Activated B cell treated with CpG ODN at 0.5 μM for 24 hours (primary cell): ENCODE measurements at regions not wholly inside any gene's neighbourhood (a gene's known extent, or its start where the extent isn't known, plus 50 kb on each side); places are given as distances from the start of the nearest gene placed in this dataset.

Source experiments
- ATAC-seq: fragments of 200-7000 bp; cut with Tn5 transposase; one replicate; pipeline ENCODE4 v1.10.0; 2021; ENCODE audit warnings: low read depth, mild to moderate bottlenecking, moderate library complexity
- CTCF ChIA-PET: fragments of 350-600 bp; sonication (Branson Sonifier 250); formaldehyde crosslinking; loops from one replicate; lab custom pipeline; 2021; ENCODE audit warnings: antibody characterized with exemption; lab: Charles Lee
- POLR2A ChIA-PET: fragments of 350-600 bp; sonication (Branson Sonifier 250); formaldehyde crosslinking; loops from one replicate; lab custom pipeline; 2021; ENCODE audit warnings: antibody characterized with exemption; lab: Charles Lee
- DNase-seq: peaks from one replicate; pipeline ENCODE4 v3.0.0; 2022
- H3K27ac Mint-ChIP-seq: one replicate; pipeline ENCODE4 v1.8.0; 2020; ENCODE audit warnings: mixed read lengths
- H3K27me3 Mint-ChIP-seq: one replicate; pipeline ENCODE4 v1.8.0; 2021; ENCODE audit warnings: mixed read lengths
- H3K36me3 Mint-ChIP-seq: one replicate; pipeline ENCODE4 v1.8.0; 2021; ENCODE audit warnings: low read depth, mixed read lengths
- H3K4me1 Mint-ChIP-seq: one replicate; pipeline ENCODE4 v1.8.0; 2021; ENCODE audit warnings: mixed read lengths
- H3K4me3 Mint-ChIP-seq: one replicate; pipeline ENCODE4 v1.8.0; 2020; ENCODE audit warnings: mild to moderate bottlenecking, mixed read lengths
- H3K9me3 Mint-ChIP-seq: one replicate; pipeline ENCODE4 v1.8.0; 2020; ENCODE audit warnings: mixed read lengths
- intact Hi-C: fragments of 100-400 bp; cut with micrococcal nuclease; formaldehyde crosslinking; loops from one replicate; pipeline ENCODE4 v1.15.1; 2024
- TF ChIP-seq, protein P1 (sequence below): fragments of 200-600 bp; IDR thresholded peaks from one replicate; pipeline ENCODE4 v1.8.0; 2022; ENCODE audit warnings: antibody characterized with exemption, mild to moderate bottlenecking

DNA sequence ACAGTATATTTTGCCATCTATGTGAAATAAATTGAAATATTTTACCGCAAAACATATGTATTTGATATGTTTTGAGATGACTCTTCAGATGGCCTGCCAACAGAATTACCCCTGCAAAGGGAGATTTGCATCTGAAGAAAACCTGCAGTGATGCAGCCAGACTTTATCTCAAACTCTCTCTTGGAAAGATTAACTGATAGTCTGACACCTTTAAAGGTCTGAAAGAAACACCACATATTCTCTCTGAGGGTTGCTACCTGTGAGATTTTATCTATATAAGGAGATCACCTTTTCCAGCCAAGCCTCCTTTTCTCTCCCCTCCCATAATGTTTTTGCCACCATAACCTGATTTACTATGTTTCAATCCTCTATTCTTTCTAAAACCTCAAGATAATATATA is 1106.3 kb upstream of the IGFBP7 start:
- DNase-seq (no peak), ATAC-seq (no peak)
- H3K36me3 Mint-ChIP-seq: no peaks in the 10 kb centered on the region
- TF ChIP-seq, protein P1, sequence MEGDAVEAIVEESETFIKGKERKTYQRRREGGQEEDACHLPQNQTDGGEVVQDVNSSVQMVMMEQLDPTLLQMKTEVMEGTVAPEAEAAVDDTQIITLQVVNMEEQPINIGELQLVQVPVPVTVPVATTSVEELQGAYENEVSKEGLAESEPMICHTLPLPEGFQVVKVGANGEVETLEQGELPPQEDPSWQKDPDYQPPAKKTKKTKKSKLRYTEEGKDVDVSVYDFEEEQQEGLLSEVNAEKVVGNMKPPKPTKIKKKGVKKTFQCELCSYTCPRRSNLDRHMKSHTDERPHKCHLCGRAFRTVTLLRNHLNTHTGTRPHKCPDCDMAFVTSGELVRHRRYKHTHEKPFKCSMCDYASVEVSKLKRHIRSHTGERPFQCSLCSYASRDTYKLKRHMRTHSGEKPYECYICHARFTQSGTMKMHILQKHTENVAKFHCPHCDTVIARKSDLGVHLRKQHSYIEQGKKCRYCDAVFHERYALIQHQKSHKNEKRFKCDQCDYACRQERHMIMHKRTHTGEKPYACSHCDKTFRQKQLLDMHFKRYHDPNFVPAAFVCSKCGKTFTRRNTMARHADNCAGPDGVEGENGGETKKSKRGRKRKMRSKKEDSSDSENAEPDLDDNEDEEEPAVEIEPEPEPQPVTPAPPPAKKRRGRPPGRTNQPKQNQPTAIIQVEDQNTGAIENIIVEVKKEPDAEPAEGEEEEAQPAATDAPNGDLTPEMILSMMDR: no peak
- intact Hi-C loops: no loop called here
- no peaks in the 10 kb centered on the region for H3K4me1 Mint-ChIP-seq
- POLR2A ChIA-PET: no interaction called here
- CTCF ChIA-PET: no interaction called here
- H3K4me3 Mint-ChIP-seq: no peak overlapping the region
- H3K9me3 Mint-ChIP-seq: peaks cover 11% of the 10 kb centered on the region
- H3K27me3 Mint-ChIP-seq: no peaks in the 10 kb centered on the region
- H3K27ac Mint-ChIP-seq: no peak overlapping the region

DNA sequence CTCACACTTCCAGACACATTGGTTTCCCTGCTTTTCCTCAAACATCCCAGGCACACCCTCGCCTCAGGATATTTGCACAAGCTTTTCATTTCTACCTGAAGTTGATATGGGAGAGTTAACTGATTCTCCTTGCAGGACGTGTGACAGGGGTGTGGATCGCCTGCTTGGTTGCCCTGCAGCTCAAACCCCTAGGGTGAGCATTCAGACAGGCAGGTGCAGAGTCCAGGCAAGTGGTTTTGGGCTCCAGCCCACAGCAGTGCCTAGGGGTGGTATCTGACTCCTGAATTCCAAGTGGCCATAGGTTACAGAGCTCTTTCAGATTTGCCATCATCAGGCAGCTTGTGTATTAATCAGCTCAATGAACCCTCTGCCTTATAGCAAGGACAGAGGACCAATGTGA is 1104.2 kb upstream of the IGFBP7 start:
- CTCF ChIA-PET: no interaction called here
- intact Hi-C loops: no loop called here
- POLR2A ChIA-PET: no interaction called here
- ATAC-seq: no peak
- TF ChIP-seq, protein P1: no peak
- DNase-seq: no peak
- no peaks in the 10 kb centered on the region for H3K36me3 Mint-ChIP-seq
- no peak overlapping the region for H3K4me3 Mint-ChIP-seq
- no peaks in the 10 kb centered on the region for H3K27me3 Mint-ChIP-seq
- no peaks in the 10 kb centered on the region for H3K4me1 Mint-ChIP-seq
- no peak overlapping the region for H3K27ac Mint-ChIP-seq
- H3K9me3 Mint-ChIP-seq: peaks cover 11% of the 10 kb centered on the region

DNA sequence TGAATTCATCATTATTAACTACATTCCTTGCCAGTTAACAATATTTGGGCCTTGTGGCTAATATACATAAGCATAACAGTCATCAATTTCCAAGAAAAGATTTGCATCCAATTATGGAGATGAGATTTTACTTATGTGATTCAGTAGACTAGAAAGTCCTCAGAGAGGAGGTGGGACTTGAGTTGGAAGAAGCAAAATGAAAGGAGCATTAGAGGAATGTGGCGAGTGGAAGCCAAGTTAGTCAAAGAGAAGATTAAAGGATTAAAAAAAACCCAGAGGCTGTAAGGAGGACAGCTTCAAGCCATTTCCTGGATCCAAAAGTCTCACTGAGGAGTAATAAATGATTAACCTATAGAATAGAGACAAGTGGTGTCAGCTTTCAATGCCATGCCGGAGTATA is 1099.4 kb upstream of the IGFBP7 start:
- ATAC-seq: no peak
- H3K9me3 Mint-ChIP-seq: peaks cover 9% of the 10 kb centered on the region
- intact Hi-C loops: no loop called here
- H3K4me3 Mint-ChIP-seq: no peak overlapping the region
- CTCF ChIA-PET: no interaction called here
- TF ChIP-seq, protein P1: no peak
- no peaks in the 10 kb centered on the region for H3K4me1 Mint-ChIP-seq
- no peaks in the 10 kb centered on the region for H3K36me3 Mint-ChIP-seq
- POLR2A ChIA-PET: no interaction called here
- H3K27ac Mint-ChIP-seq: no peak overlapping the region
- H3K27me3 Mint-ChIP-seq: no peaks in the 10 kb centered on the region
- no peak for DNase-seq

DNA sequence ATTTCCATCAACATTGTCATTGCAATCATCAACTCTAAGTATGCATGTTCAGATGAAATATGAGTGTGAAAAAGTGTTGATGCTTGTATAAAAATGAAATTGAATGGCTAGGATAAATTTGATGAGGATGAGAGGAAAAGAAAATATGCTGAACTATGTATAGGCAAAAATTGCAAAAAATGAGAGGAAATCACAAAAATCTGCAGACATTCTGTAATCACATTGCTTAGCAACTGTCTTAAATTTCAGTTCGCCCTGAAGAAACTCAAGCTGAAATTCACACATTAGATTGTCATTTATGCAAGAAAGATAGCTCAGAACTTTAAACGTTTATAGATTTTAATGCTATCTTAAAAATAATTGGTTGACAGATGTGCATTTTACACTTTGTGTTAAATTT is 1098.8 kb upstream of the IGFBP7 start:
- Mint-ChIP-seq H3K9me3 (peaks cover 7% of the 10 kb centered on the region), H3K4me3 (no peak overlapping the region), H3K36me3 (no peaks in the 10 kb centered on the region), H3K27ac (no peak overlapping the region), H3K4me1 (no peaks in the 10 kb centered on the region), H3K27me3 (no peaks in the 10 kb centered on the region)
- intact Hi-C loops: no loop called here
- ChIA-PET CTCF (no interaction called here), POLR2A (no interaction called here)
- ATAC-seq (no peak), DNase-seq (no peak)
- TF ChIP-seq, protein P1: no peak

DNA sequence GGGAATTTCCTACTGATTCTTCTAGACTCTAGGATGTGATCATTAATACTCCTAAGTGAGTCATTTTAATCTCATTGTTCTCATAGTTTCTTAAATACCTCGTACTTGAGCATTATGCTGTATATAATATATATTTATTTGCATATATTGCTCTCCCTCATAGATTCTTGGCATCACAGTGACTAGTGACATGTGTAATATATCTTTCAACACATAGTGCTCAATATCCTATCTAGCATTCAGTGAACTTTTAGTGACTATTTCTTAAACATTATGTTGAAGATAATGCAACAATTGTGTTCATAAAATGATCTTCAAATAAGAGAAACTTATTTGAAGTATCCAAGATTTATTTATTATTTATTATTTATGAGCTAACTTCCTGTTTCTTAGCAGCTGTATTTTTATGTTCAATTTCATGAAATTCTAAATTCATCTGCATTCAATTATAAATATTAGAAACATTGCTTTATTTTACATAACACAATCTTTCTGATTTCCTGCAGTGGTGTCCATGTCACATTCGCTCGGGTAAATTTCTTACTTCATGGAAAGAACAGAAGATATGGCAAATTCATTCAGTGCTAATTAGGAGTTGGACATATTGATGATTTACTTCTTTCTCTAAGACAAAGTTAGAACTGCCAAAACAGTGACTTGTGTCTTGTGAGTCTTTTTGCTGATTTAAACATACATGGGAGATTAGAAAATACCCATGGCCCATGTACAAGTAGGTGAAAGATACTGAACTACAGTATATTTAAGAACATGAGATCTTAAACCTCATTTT is 1095.5 kb upstream of the IGFBP7 start:
- TF ChIP-seq, protein P1: no peak
- no peaks in the 10 kb centered on the region for H3K27me3 Mint-ChIP-seq
- intact Hi-C loops: no loop called here

More for the DNA sequence above, 1095.5 kb upstream of the IGFBP7 start:
- Mint-ChIP-seq H3K4me1 (no peaks in the 10 kb centered on the region), H3K9me3 (no peaks in the 10 kb centered on the region), H3K36me3 (no peaks in the 10 kb centered on the region), H3K4me3 (no peak overlapping the region), H3K27ac (no peak overlapping the region)
- ChIA-PET POLR2A (no interaction called here), CTCF (no interaction called here)
- ATAC-seq (no peak), DNase-seq (no peak)
